OCI-LY1 (cell line): ENCODE measurements at regions not wholly inside any gene's neighbourhood (a gene's known extent, or its start where the extent isn't known, plus 50 kb on each side); places are given as distances from the start of the nearest gene placed in this dataset.

Experiments used
- H2AFZ ChIP-seq: fragments of 200-600 bp; sonication (generic), shearing (Covaris generic); 2 replicates; pipeline ENCODE4 v1.6.0; 2014; ENCODE audit warnings: antibody characterized with exemption, mild to moderate bottlenecking, low read length
- H3F3A ChIP-seq: fragments of 200-600 bp; sonication (generic), shearing (Covaris generic); 2 replicates; pipeline ENCODE4 v1.6.0; 2014; ENCODE audit warnings: mild to moderate bottlenecking, antibody characterized with exemption, low read length, moderate library complexity; ENCODE audit not compliant: insufficient read depth
- H3K27ac ChIP-seq: fragments of 200-600 bp; sonication (generic); 2 replicates; pipeline ENCODE4 v1.5.1; 2014; ENCODE audit warnings: low read length, mixed run types, mild to moderate bottlenecking, low read depth; ENCODE audit not compliant: poor library complexity, severe bottlenecking
- H3K27me3 ChIP-seq: fragments of 200-600 bp; sonication (generic); 2 replicates; pipeline ENCODE4 v1.6.0; 2014; ENCODE audit warnings: antibody characterized with exemption, mild to moderate bottlenecking, low read length, moderate library complexity; ENCODE audit not compliant: insufficient read depth
- H3K36me3 ChIP-seq: fragments of 200-600 bp; sonication (generic); 2 replicates; pipeline ENCODE4 v1.6.1; 2014; ENCODE audit warnings: mild to moderate bottlenecking, antibody characterized with exemption, low read length, moderate library complexity, mixed read lengths; ENCODE audit not compliant: insufficient read depth
- H3K4me1 ChIP-seq: fragments of 200-600 bp; sonication (generic); 2 replicates; pipeline ENCODE4 v1.5.1; 2014; ENCODE audit warnings: mild to moderate bottlenecking, low read length, moderate library complexity; ENCODE audit not compliant: insufficient read depth, severe bottlenecking
- H3K4me2 ChIP-seq: fragments of 200-600 bp; sonication (generic), shearing (Covaris generic); 2 replicates; pipeline ENCODE4 v1.6.1; 2014; ENCODE audit warnings: low read length
- H3K4me3 ChIP-seq: fragments of 200-600 bp; sonication (generic); 2 replicates; pipeline ENCODE4 v1.5.1; 2014; ENCODE audit warnings: low read length, low read depth, mild to moderate bottlenecking, mixed read lengths; ENCODE audit not compliant: poor library complexity, severe bottlenecking
- H3K79me2 ChIP-seq: fragments of 200-600 bp; shearing (Covaris generic); 2 replicates; pipeline ENCODE4 v1.6.1; 2016; ENCODE audit warnings: mixed run types, low read length, mixed read lengths; ENCODE audit not compliant: insufficient read depth
- H3K9ac ChIP-seq: fragments of 200-600 bp; sonication (generic), shearing (Covaris generic); 2 replicates; pipeline ENCODE4 v1.6.1; 2014; ENCODE audit warnings: mild to moderate bottlenecking, low read length, mixed read lengths
- H3K9me2 ChIP-seq: fragments of 200-600 bp; sonication (generic), shearing (Covaris generic); 2 replicates; pipeline ENCODE4 v1.6.1; 2014; ENCODE audit warnings: low read depth, mild to moderate bottlenecking, low read length, mixed read lengths
- H3K9me3 ChIP-seq: fragments of 200-600 bp; shearing (Covaris generic); 2 replicates; pipeline ENCODE4 v1.6.1; 2014; ENCODE audit warnings: low read length, mixed read lengths
- H4K20me1 ChIP-seq: fragments of 200-600 bp; sonication (generic), shearing (Covaris generic); 2 replicates; pipeline ENCODE4 v1.6.0; 2016; ENCODE audit warnings: mild to moderate bottlenecking, low read length; ENCODE audit not compliant: insufficient read depth
- CTCF ChIP-seq: fragments of 200-600 bp; sonication (generic), shearing (Covaris generic); IDR thresholded peaks from 2 replicates; pipeline ENCODE4 v1.5.1; 2017; ENCODE audit warnings: mild to moderate bottlenecking, antibody characterized with exemption, low read length, moderate library complexity, mixed read lengths
- EZH2 ChIP-seq: fragments of 200-600 bp; sonication (generic), shearing (Covaris generic); IDR thresholded peaks from 2 replicates; pipeline ENCODE4 v1.8.0; 2017; ENCODE audit warnings: borderline replicate concordance, mixed run types, mild to moderate bottlenecking, antibody characterized with exemption, low read length, moderate library complexity, mixed read lengths

- Histone ChIP-seq H3K9ac (no peak overlapping the region), H3K27me3 (no peaks in the 10 kb centered on the region), H3K4me1 (no peaks in the 10 kb centered on the region), H3K4me2 (no peak overlapping the region), H3F3A (no peaks in the 10 kb centered on the region), H4K20me1 (no peaks in the 10 kb centered on the region), H3K9me2 (no peaks in the 10 kb centered on the region), H3K79me2 (no peaks in the 10 kb centered on the region), H3K4me3 (no peak overlapping the region), H3K27ac (no peak overlapping the region), H2AFZ (no peak overlapping the region), H3K36me3 (no peaks in the 10 kb centered on the region), H3K9me3 (no peaks in the 10 kb centered on the region)
- TF ChIP-seq CTCF (no peak), EZH2 (no peak)
Observed at GRCh38 chr3:153693207-153693606, 428.0 kb upstream of the ARHGEF26 start.

DNA sequence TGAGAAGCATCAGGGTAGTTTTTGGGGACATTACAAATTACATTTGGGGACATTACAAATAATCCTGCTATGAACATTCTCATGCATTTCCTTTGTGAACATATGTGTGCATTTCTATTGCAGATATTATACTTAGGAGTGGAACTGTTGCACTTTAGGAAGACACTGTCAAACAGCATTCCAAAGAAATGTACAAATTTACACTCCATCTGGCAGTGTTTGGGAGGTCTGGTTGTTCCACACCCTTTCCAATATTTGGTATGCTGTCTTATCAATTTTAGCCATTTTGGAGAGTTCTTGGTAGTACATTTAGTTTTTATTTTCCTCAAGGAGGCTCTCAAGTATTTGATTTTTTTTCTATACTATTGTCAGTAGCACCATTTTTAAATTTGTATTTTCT is 419.1 kb upstream of the ARHGEF26 start:
- Histone ChIP-seq H2AFZ (no peak overlapping the region), H3F3A (no peaks in the 10 kb centered on the region), H4K20me1 (no peaks in the 10 kb centered on the region), H3K9ac (no peak overlapping the region), H3K4me1 (no peaks in the 10 kb centered on the region), H3K27ac (no peak overlapping the region), H3K4me2 (no peak overlapping the region), H3K9me2 (no peaks in the 10 kb centered on the region), H3K36me3 (no peaks in the 10 kb centered on the region), H3K9me3 (no peaks in the 10 kb centered on the region), H3K79me2 (no peaks in the 10 kb centered on the region), H3K27me3 (no peaks in the 10 kb centered on the region), H3K4me3 (no peak overlapping the region)
- TF ChIP-seq CTCF (no peak), EZH2 (no peak)

DNA sequence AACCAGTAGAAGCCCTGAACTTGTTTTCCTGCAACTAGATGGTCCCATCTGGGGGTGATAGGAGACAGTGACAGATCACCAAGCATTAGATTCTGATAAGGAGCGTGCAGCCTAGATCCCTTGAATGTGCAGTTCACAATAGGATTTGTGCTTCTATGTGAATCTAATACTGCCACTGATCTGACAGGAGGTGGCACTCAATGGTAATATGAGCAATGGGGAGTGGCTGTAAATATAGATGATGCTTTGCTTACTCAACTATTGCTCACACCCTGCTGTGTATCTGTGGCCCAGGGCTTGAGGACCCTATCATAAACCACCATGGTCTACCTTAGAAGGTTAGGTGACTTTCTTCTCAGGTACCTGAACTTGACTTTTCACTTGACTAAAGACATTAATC is 417.1 kb upstream of the ARHGEF26 start:
- Histone ChIP-seq H3K4me3 (no peak overlapping the region), H3K79me2 (no peaks in the 10 kb centered on the region), H3K27ac (no peak overlapping the region), H3K36me3 (no peaks in the 10 kb centered on the region), H3K4me2 (no peak overlapping the region), H3K4me1 (no peaks in the 10 kb centered on the region), H3K9ac (no peak overlapping the region), H4K20me1 (no peaks in the 10 kb centered on the region), H3K9me2 (no peaks in the 10 kb centered on the region), H2AFZ (no peak overlapping the region), H3K9me3 (no peaks in the 10 kb centered on the region), H3F3A (no peaks in the 10 kb centered on the region), H3K27me3 (no peaks in the 10 kb centered on the region)
- no peak for TF ChIP-seq EZH2
- no peak for TF ChIP-seq CTCF
